DND-41 (cell line): ENCODE measurements at regions not wholly inside any gene's neighbourhood (a gene's known extent, or its start where the extent isn't known, plus 50 kb on each side); places are given as distances from the start of the nearest gene placed in this dataset.

ENCODE experiments used
- CTCF ChIP-seq: IDR thresholded peaks from 2 replicates; pipeline ENCODE4 v1.5.1; 2012; ENCODE audit warnings: borderline replicate concordance, low read length, moderate library complexity, mild to moderate bottlenecking; ENCODE audit not compliant: poor library complexity, severe bottlenecking; ENCODE audit errors: extremely low read depth
- EZH2 ChIP-seq: IDR thresholded peaks from 3 replicates; pipeline ENCODE4 v1.6.1; 2012; ENCODE audit warnings: borderline replicate concordance, low read depth, mild to moderate bottlenecking, moderate library complexity, low read length, inconsistent platforms; ENCODE audit not compliant: severe bottlenecking

- no peak for TF ChIP-seq CTCF
- no peak for TF ChIP-seq EZH2
Measured at GRCh38 chr9:108278341-108278740, 577.4 kb downstream of the ACTL7B start.
